Lung (tissue), 11 donors: ENCODE measurements at regions not wholly inside any gene's neighbourhood (a gene's known extent, or its start where the extent isn't known, plus 50 kb on each side); places are given as distances from the start of the nearest gene placed in this dataset.

Experiments used
- ATAC-seq: fragments of 200-7000 bp; cut with Tn5 transposase; one replicate; pipeline ENCODE4 v1.9.1; 2020; ENCODE audit warnings: moderate number of reproducible peaks; ENCODE audit not compliant: insufficient read depth, low FRiP score
- DNase-seq, 3 donors: peaks; one replicate each; pipeline ENCODE4 v3.0.0-alpha.2; 2013 to 2017
- H3K27ac ChIP-seq, 2 donors: one replicate each; pipeline ENCODE4 v1.5.1; 2013; ENCODE audit warnings: mild to moderate bottlenecking in 2 of 2, moderate library complexity in 2 of 2, control low read depth in 1 of 2, inconsistent platforms in 1 of 2, low read depth in 1 of 2, low read length in 1 of 2
- H3K27me3 ChIP-seq, 3 donors: one replicate each; pipeline ENCODE4 v1.5.1; 2013; ENCODE audit warnings: low read length in 2 of 3; ENCODE audit not compliant: control insufficient read depth in 3 of 3, insufficient read depth in 3 of 3
- H3K36me3 ChIP-seq, 4 donors: one replicate each; pipeline ENCODE4 v1.5.1; 2013; ENCODE audit warnings: low read length in 4 of 4, mild to moderate bottlenecking in 1 of 4, moderate library complexity in 1 of 4; ENCODE audit not compliant: control insufficient read depth in 4 of 4, insufficient read depth in 4 of 4
- H3K4me1 ChIP-seq, 5 donors: one replicate each; pipeline ENCODE4 v1.5.1; 2013; ENCODE audit warnings: low read length in 5 of 5, mild to moderate bottlenecking in 2 of 5, moderate library complexity in 1 of 5; ENCODE audit not compliant: control insufficient read depth in 5 of 5, insufficient read depth in 5 of 5
- H3K4me3 ChIP-seq: one replicate; pipeline ENCODE4 v1.5.1; 2013; ENCODE audit warnings: mild to moderate bottlenecking, control low read depth, moderate library complexity
- H3K9ac ChIP-seq, 2 donors: one replicate each; pipeline ENCODE4 v1.5.1; 2013; ENCODE audit warnings: low read length in 2 of 2, control low read depth in 1 of 2; ENCODE audit not compliant: insufficient read depth in 1 of 2
- H3K9me3 ChIP-seq, 4 donors: one replicate each; pipeline ENCODE4 v1.5.1; 2013; ENCODE audit warnings: low read length in 3 of 4, mild to moderate bottlenecking in 1 of 4, moderate library complexity in 1 of 4; ENCODE audit not compliant: control insufficient read depth in 4 of 4, insufficient read depth in 3 of 4
- WGBS, 2 donors: extraction: QIAGEN DNeasy Blood & Tissue Kit; methylation state at CpG; one replicate each; pipeline ENCODE4 v1.1.7; 2013; 5-methylcytosine and 5-hydroxymethylcytosine counted together
- TF ChIP-seq, protein P1 (sequence below): IDR thresholded peaks from 2 replicates; pipeline ENCODE4 v1.5.1; 2012; ENCODE audit warnings: mild to moderate bottlenecking; ENCODE audit errors: control extremely low read depth, extremely low read depth
- donor health status: control.
- donor health status: control.
- donor health status: Bipolar disorder and iron deficiency.
- donor health status: healthy.
- donor health status: DM: yes; HTN: yes; CAD: no.

DNA sequence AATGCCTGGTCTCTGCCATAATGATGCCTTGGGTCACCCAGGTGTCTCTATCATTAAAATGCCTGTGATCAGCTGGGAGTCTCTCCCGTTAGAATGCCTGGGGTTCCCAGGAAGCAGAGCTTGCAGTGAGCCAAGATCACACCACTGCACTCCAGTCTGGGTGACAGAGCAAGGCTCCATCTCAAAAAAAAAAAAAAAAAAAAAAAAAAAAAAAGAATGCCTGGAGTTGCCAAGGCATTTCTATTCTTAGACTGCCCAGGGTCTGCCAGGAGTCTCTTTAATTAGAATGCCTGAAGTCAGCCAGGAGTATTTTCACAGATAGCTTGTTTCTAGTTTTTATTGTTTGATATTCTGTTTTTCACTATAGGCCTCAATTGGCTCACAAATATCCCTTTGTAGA lies 1552.5 kb downstream of the UQCRFS1 start:
- no peaks in the 10 kb centered on the region for H3K4me1 ChIP-seq
- TF ChIP-seq, protein P1, sequence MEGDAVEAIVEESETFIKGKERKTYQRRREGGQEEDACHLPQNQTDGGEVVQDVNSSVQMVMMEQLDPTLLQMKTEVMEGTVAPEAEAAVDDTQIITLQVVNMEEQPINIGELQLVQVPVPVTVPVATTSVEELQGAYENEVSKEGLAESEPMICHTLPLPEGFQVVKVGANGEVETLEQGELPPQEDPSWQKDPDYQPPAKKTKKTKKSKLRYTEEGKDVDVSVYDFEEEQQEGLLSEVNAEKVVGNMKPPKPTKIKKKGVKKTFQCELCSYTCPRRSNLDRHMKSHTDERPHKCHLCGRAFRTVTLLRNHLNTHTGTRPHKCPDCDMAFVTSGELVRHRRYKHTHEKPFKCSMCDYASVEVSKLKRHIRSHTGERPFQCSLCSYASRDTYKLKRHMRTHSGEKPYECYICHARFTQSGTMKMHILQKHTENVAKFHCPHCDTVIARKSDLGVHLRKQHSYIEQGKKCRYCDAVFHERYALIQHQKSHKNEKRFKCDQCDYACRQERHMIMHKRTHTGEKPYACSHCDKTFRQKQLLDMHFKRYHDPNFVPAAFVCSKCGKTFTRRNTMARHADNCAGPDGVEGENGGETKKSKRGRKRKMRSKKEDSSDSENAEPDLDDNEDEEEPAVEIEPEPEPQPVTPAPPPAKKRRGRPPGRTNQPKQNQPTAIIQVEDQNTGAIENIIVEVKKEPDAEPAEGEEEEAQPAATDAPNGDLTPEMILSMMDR: no peak
- 53 to 68% methylated on average over 1 of the region's 1 CpG for WGBS, 2 donors
- no peaks in the 10 kb centered on the region for H3K36me3 ChIP-seq
- no peaks in the 10 kb centered on the region for H3K27me3 ChIP-seq
- peaks cover 0 to 33% (median 9%) of the 10 kb centered on the region in 4 donors for H3K9me3 ChIP-seq
- H3K27ac ChIP-seq: no peak overlapping the region
- no peak overlapping the region for H3K9ac ChIP-seq
- no peak for ATAC-seq
- no peak for DNase-seq
- H3K4me3 ChIP-seq: no peak overlapping the region

DNA sequence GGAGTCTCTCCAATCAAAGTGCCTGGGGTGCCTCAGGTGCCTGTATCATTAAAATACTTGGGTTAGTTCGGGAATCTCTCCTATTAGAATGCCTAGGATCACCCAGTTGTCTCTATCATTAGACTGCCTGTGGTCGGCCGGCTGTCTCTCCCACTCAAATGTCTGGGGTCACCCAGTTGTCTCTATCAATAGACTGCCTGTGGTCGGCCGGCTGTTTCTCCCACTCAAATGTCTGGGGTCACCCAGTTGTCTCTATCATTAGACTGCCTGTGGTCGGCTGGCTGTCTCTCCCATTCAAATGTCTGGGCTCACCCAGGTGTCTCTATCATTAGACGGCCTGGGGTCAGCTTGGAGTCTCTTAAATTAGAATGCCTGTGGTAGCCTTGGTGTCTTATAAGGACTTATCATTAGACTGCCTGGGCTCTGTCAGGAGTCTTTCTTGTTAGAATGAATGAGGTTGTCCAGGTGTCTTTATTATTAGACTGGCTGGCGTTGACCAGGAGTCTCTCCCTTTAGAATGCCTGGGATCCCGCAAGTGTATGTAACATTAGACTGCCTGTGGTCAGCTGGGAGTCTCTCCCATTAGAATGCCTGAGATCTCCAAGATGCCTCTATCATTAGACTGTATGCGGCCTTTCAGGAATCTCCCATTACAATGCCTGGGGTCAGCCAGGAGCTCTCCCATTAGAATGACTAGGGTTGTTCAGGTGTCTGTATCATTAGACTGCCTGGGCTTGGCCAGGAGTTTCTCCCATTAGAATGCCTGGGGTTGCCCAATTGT lies 1555.5 kb downstream of the UQCRFS1 start:
- 85 to 87% methylated on average over 10 of the region's 10 CpGs for WGBS, 2 donors
- no peak overlapping the region for H3K4me3 ChIP-seq
- H3K36me3 ChIP-seq: no peaks in the 10 kb centered on the region
- H3K9me3 ChIP-seq: peaks cover 0 to 44% (median 12%) of the 10 kb centered on the region in 4 donors
- DNase-seq: peak in 1 of 3 donors; percentile 9
- H3K9ac ChIP-seq: no peak overlapping the region
- H3K4me1 ChIP-seq: peaks cover 0 to 6% (median 0%) of the 10 kb centered on the region in 5 donors
- no peak for ATAC-seq
- no peaks in the 10 kb centered on the region for H3K27me3 ChIP-seq
- H3K27ac ChIP-seq: no peak overlapping the region
- TF ChIP-seq, protein P1: no peak

DNA sequence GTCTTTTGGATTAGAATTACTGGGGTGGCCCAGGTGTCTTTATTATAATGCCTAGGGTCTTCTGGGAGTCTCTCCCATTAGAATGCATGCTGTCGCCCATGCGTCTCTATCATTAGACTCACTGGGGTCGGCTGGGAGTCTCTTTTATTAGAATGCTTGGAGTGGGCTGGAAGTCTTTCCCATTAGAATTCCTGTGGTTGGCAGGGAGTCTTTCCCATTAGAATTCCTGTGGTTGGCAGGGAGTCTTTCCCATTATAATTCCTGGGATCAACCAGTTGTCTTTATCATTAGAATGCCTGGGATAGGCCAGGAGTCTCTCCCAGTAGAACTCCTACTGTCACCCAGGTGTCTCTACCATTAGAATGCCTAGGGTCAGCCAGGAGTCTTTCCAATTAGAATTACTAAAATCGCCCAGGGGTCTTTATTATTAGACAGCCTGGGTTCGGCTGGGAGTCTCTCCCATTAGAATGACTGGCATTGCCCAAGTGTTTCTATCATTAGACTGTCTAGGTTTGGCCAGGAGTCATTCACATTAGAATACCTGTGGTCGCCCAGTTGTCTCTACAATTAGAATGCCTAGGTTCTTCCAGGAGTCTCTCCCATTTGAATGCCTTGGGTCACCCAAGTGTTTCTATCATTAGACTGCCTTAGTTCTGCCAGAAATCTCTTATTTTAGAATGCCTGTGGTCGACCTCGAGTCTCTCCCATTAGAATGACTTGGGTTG lies 1558.5 kb downstream of the UQCRFS1 start:
- Histone ChIP-seq H3K27ac (no peak overlapping the region), H3K36me3 (no peaks in the 10 kb centered on the region), H3K4me3 (no peak overlapping the region), H3K9ac (no peak overlapping the region), H3K9me3 (peaks cover 0 to 43% (median 12%) of the 10 kb centered on the region in 4 donors), H3K4me1 (peaks cover 0 to 6% (median 0%) of the 10 kb centered on the region in 5 donors), H3K27me3 (no peaks in the 10 kb centered on the region)
- WGBS, 2 donors: 63 to 66% methylated on average over 8 of the region's 8 CpGs
- ATAC-seq (no peak), DNase-seq (peak in 1 of 3 donors; percentile 2)
- TF ChIP-seq, protein P1: no peak
